ENCODE measurements at regions not wholly inside any gene's neighbourhood (a gene's known extent, or its start where the extent isn't known, plus 50 kb on each side); places are given as distances from the start of the nearest gene placed in this dataset.

GRCh38 chr11:109870297-109870696 is 222.9 kb upstream of the ZC3H12C start (continued):
- TF ChIP-seq ZNF318 (CRISPR knock-in tag; IDR thresholded peaks at IDR 0.05) (no peak), STAT5B (CRISPR knock-in tag; IDR thresholded peaks at IDR 0.05) (no peak), ZBTB21 (CRISPR knock-in tag; IDR thresholded peaks at IDR 0.05) (no peak), NRL (CRISPR knock-in tag; IDR thresholded peaks at IDR 0.05; ENCODE audit: borderline replicate concordance) (no peak), ZNF713 (CRISPR knock-in tag; IDR thresholded peaks at IDR 0.05) (no peak), ZNF883 (CRISPR knock-in tag; IDR thresholded peaks at IDR 0.05; ENCODE audit: not compliant biosample characterization) (no peak)

Measured in HepG2 (cell line).